OCI-LY3 (cell line): ENCODE measurements at regions not wholly inside any gene's neighbourhood (a gene's known extent, or its start where the extent isn't known, plus 50 kb on each side); places are given as distances from the start of the nearest gene placed in this dataset.

Experiments used
- H2AFZ ChIP-seq: fragments of 200-600, 300-600 bp; shearing (Covaris generic); 2 replicates; pipeline ENCODE4 v1.6.0; 2014; ENCODE audit warnings: antibody characterized with exemption, low read depth, low read length
- H3K27ac ChIP-seq: fragments of 200-600, 300-600 bp; sonication (generic); 2 replicates; pipeline ENCODE4 v1.5.1; 2014; ENCODE audit warnings: mild to moderate bottlenecking, low read length, moderate library complexity, mixed read lengths
- H3K27me3 ChIP-seq: fragments of 200-600, 300-600 bp; sonication (generic); 2 replicates; pipeline ENCODE4 v1.6.1; 2014; ENCODE audit warnings: low read depth, low read length, mixed read lengths
- H3K36me3 ChIP-seq: fragments of 200-600, 300-600 bp; sonication (generic); replicated peaks from 2 replicates; pipeline ENCODE3; 2014; ENCODE audit warnings: low read depth, low read length, mixed read lengths
- H3K4me1 ChIP-seq: fragments of 300-600, 200-600 bp; sonication (generic); 2 replicates; pipeline ENCODE4 v1.6.1; 2014; ENCODE audit warnings: low read length, mixed read lengths
- H3K4me2 ChIP-seq: fragments of 200-600, 300-600 bp; sonication (generic); 2 replicates; pipeline ENCODE4 v1.6.1; 2014; ENCODE audit warnings: low read length, mixed read lengths
- H3K4me3 ChIP-seq: fragments of 300-600, 200-600 bp; sonication (generic); 2 replicates; pipeline ENCODE4 v1.5.1; 2014; ENCODE audit warnings: antibody characterized with exemption, mild to moderate bottlenecking, low read length, moderate library complexity
- H3K79me2 ChIP-seq: fragments of 300-600, 200-600 bp; shearing (Covaris generic); 2 replicates; pipeline ENCODE4 v1.6.1; 2014; ENCODE audit warnings: mild to moderate bottlenecking, low read length, mixed read lengths
- H3K9ac ChIP-seq: fragments of 300-600, 200-600 bp; shearing (Covaris generic); 2 replicates; pipeline ENCODE4 v1.6.0; 2014; ENCODE audit warnings: mild to moderate bottlenecking, low read length, moderate library complexity
- H3K9me3 ChIP-seq: fragments of 200-600, 300-600 bp; shearing (Covaris generic); 2 replicates; pipeline ENCODE4 v1.6.1; 2014; ENCODE audit warnings: low read length, mixed read lengths; ENCODE audit not compliant: insufficient read depth
- H4K20me1 ChIP-seq: fragments of 200-600, 300-600 bp; sonication (generic); 2 replicates; pipeline ENCODE4 v1.6.1; 2016; ENCODE audit warnings: low read length, mixed read lengths; ENCODE audit not compliant: insufficient read depth
- CTCF ChIP-seq: fragments of 200-600, 300-600 bp; sonication (generic); IDR thresholded peaks from 2 replicates; pipeline ENCODE4 v1.5.1; 2014; ENCODE audit warnings: antibody characterized with exemption, low read length, low read depth
- EZH2phosphoT487 ChIP-seq: fragments of 200-600 bp; shearing (Covaris generic); IDR thresholded peaks from 2 replicates; pipeline ENCODE4 v1.6.1; 2018; ENCODE audit warnings: antibody characterized with exemption, mixed run types, low read depth

- Histone ChIP-seq H4K20me1 (no peaks in the 10 kb centered on the region), H3K9me3 (no peaks in the 10 kb centered on the region), H2AFZ (no peak overlapping the region), H3K4me2 (no peak overlapping the region), H3K4me3 (no peak overlapping the region), H3K79me2 (no peaks in the 10 kb centered on the region), H3K27me3 (no peaks in the 10 kb centered on the region), H3K36me3 (peaks cover 3% of the 10 kb centered on the region), H3K27ac (no peak overlapping the region), H3K4me1 (no peaks in the 10 kb centered on the region), H3K9ac (no peak overlapping the region)
- TF ChIP-seq EZH2phosphoT487: no peak
- no peak for TF ChIP-seq CTCF
Measured at GRCh38 chr21:19969156-19969555, 1029.1 kb upstream of the NCAM2 start.

- Histone ChIP-seq H3K36me3 (no peaks in the 10 kb centered on the region), H3K27me3 (no peaks in the 10 kb centered on the region), H3K9ac (no peak overlapping the region), H3K27ac (no peak overlapping the region), H3K4me3 (no peak overlapping the region), H3K79me2 (no peaks in the 10 kb centered on the region), H2AFZ (no peak overlapping the region), H3K4me2 (0 out of 2 replicates have a peak overlapping the region, but pooled peaks have one; percentile 22), H4K20me1 (no peaks in the 10 kb centered on the region), H3K9me3 (no peaks in the 10 kb centered on the region), H3K4me1 (no peaks in the 10 kb centered on the region)
- TF ChIP-seq CTCF: peak; percentile 30; the same call in 1 of the 2 replicates
- no peak for TF ChIP-seq EZH2phosphoT487
Measured at GRCh38 chr21:19981938-19982337, 1016.3 kb upstream of the NCAM2 start.

GRCh38 chr21:19986396-19986795 lies 1011.8 kb upstream of the NCAM2 start:
- TF ChIP-seq EZH2phosphoT487 (no peak), CTCF (no peak)
- H3K9ac ChIP-seq: no peak overlapping the region
- H3K27me3 ChIP-seq: no peaks in the 10 kb centered on the region
- no peak overlapping the region for H3K4me3 ChIP-seq
- no peaks in the 10 kb centered on the region for H3K4me1 ChIP-seq
- H3K36me3 ChIP-seq: no peaks in the 10 kb centered on the region
- H3K79me2 ChIP-seq: no peaks in the 10 kb centered on the region
- no peak overlapping the region for H2AFZ ChIP-seq
- no peaks in the 10 kb centered on the region for H3K9me3 ChIP-seq
- no peaks in the 10 kb centered on the region for H4K20me1 ChIP-seq
- H3K27ac ChIP-seq: no peak overlapping the region
- H3K4me2 ChIP-seq: no peak overlapping the region

- Histone ChIP-seq H4K20me1 (no peaks in the 10 kb centered on the region), H3K9ac (no peak overlapping the region), H3K4me3 (no peak overlapping the region), H3K27me3 (no peaks in the 10 kb centered on the region), H3K36me3 (no peaks in the 10 kb centered on the region), H2AFZ (no peak overlapping the region), H3K27ac (no peak overlapping the region), H3K4me1 (no peaks in the 10 kb centered on the region), H3K79me2 (no peaks in the 10 kb centered on the region), H3K4me2 (no peak overlapping the region), H3K9me3 (no peaks in the 10 kb centered on the region)
- no peak for TF ChIP-seq EZH2phosphoT487
- no peak for TF ChIP-seq CTCF
Measured at GRCh38 chr21:19987671-19988070, 1010.5 kb upstream of the NCAM2 start.
